SK-N-SH treated with all-trans-retinoic acid at 6 μM for 48 hours (cell line): ENCODE measurements at regions not wholly inside any gene's neighbourhood (a gene's known extent, or its start where the extent isn't known, plus 50 kb on each side); places are given as distances from the start of the nearest gene placed in this dataset.
"Not testable (repeated sequence)": the region's sequence is repeated elsewhere in the genome, so short reads cannot be mapped to it uniquely, and the experiment has no call there.

ENCODE experiments used
- ATAC-seq: fragments of 200-7000 bp; cut with Tn5 transposase; 3 replicates; pipeline ENCODE4 v1.9.1; 2020; ENCODE audit warnings: mild to moderate bottlenecking, moderate library complexity
- ARNTL ChIP-seq: fragments of 450-650 bp; formaldehyde crosslinking; IDR thresholded peaks from 2 replicates; pipeline ENCODE4 v1.5.0; 2020; ENCODE audit warnings: low read depth, mild to moderate bottlenecking, moderate library complexity, borderline replicate concordance
- BACH2 ChIP-seq: fragments of 250-450 bp; sonication (Bioruptor Pico); IDR thresholded peaks from 2 replicates; pipeline ENCODE4 v1.9.0; 2021; ENCODE audit warnings: mild to moderate bottlenecking, borderline replicate concordance
- CSDC2 ChIP-seq: fragments of 250-450 bp; sonication (Bioruptor Pico); IDR thresholded peaks from 2 replicates; pipeline ENCODE4 v1.5.0; 2020; ENCODE audit warnings: mild to moderate bottlenecking, moderate library complexity
- ESRRG ChIP-seq: fragments of 250-450 bp; sonication (Bioruptor Pico); IDR thresholded peaks from 2 replicates; pipeline ENCODE4 v1.6.1; 2021; ENCODE audit warnings: mild to moderate bottlenecking
- GLIS3 ChIP-seq: fragments of 250-450 bp; sonication (Bioruptor Pico); IDR thresholded peaks from 2 replicates; pipeline ENCODE4 v1.5.0; 2020; ENCODE audit warnings: mild to moderate bottlenecking, moderate library complexity
- ISL1 ChIP-seq: fragments of 250-450 bp; sonication (Bioruptor Pico); IDR thresholded peaks from 2 replicates; pipeline ENCODE4 v2.1.2; 2022; ENCODE audit warnings: mild to moderate bottlenecking, moderate library complexity
- OSR1 ChIP-seq: fragments of 250-450 bp; sonication (Bioruptor Pico); IDR thresholded peaks from 2 replicates; pipeline ENCODE4 v1.8.0; 2022; ENCODE audit warnings: moderate library complexity, mild to moderate bottlenecking, inconsistent platforms
- PATZ1 ChIP-seq: fragments of 250-450 bp; sonication (Bioruptor Pico); IDR thresholded peaks from 2 replicates; pipeline ENCODE4 v1.8.0; 2020; ENCODE audit warnings: mild to moderate bottlenecking, moderate library complexity, borderline replicate concordance
- RARB ChIP-seq: fragments of 250-450 bp; sonication (Bioruptor Pico); IDR thresholded peaks from 2 replicates; pipeline ENCODE4 v1.8.0; 2021; ENCODE audit warnings: mild to moderate bottlenecking, moderate library complexity
- SNAI2 ChIP-seq: fragments of 250-450 bp; sonication (Bioruptor Pico); IDR thresholded peaks from 2 replicates; pipeline ENCODE4 v1.5.0; 2020; ENCODE audit warnings: mild to moderate bottlenecking, moderate library complexity
- TCF4 ChIP-seq: fragments of 250-450 bp; sonication (Bioruptor Pico); IDR thresholded peaks from 2 replicates; pipeline ENCODE4 v1.8.0; 2021; ENCODE audit warnings: mild to moderate bottlenecking, moderate library complexity, borderline replicate concordance
- TOX ChIP-seq: fragments of 250-450 bp; sonication (Bioruptor Pico); IDR thresholded peaks from 2 replicates; pipeline ENCODE4 v1.8.0; 2021; ENCODE audit warnings: mild to moderate bottlenecking, moderate library complexity, borderline replicate concordance
- TSHZ2 ChIP-seq: fragments of 250-450 bp; sonication (Bioruptor Pico); IDR thresholded peaks from 2 replicates; pipeline ENCODE4 v1.5.0; 2020; ENCODE audit warnings: mild to moderate bottlenecking, moderate library complexity
- ZC3H10 ChIP-seq: fragments of 250-450 bp; sonication (Bioruptor Pico); IDR thresholded peaks from 2 replicates; pipeline ENCODE4 v1.5.1; 2021; ENCODE audit warnings: mild to moderate bottlenecking, moderate library complexity
- TF ChIP-seq, protein P1 (sequence below): fragments of 250-450 bp; sonication (Bioruptor Pico); IDR thresholded peaks from 2 replicates; pipeline ENCODE4 v1.5.1; 2021; ENCODE audit warnings: mild to moderate bottlenecking, moderate library complexity
- TF ChIP-seq, protein P2 (sequence below): fragments of 250-450 bp; sonication (Bioruptor Pico); IDR thresholded peaks from 2 replicates; pipeline ENCODE4 v1.5.1; 2020; ENCODE audit warnings: low read depth, mild to moderate bottlenecking, moderate library complexity

DNA sequence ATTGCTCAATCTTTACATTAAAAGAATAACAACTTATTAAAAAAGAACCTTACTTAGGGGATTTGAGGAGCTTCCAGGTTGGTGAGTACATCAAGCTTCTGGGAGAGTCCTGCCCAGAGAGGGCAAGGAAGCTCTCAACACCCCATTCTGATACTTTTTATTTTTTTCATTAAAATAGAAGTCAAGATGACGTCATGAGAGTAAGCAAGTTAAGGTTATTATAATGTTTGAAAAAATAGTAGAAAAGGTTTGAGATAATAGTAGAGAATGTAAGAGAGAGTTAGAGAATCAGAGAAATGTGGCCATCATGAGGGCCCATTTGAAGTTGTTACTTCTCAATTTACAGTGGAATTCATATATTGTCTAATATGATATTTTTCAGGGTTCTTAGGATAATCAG lies 221.0 kb upstream of the SLC16A7 start:
- ATAC-seq = no peak
- TF ChIP-seq, protein P1, sequence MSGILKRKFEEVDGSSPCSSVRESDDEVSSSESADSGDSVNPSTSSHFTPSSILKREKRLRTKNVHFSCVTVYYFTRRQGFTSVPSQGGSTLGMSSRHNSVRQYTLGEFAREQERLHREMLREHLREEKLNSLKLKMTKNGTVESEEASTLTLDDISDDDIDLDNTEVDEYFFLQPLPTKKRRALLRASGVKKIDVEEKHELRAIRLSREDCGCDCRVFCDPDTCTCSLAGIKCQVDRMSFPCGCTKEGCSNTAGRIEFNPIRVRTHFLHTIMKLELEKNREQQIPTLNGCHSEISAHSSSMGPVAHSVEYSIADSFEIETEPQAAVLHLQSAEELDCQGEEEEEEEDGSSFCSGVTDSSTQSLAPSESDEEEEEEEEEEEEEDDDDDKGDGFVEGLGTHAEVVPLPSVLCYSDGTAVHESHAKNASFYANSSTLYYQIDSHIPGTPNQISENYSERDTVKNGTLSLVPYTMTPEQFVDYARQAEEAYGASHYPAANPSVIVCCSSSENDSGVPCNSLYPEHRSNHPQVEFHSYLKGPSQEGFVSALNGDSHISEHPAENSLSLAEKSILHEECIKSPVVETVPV (CRISPR knock-in tag) = no peak
- TF ChIP-seq ARNTL (CRISPR knock-in tag) (no peak), OSR1 (CRISPR knock-in tag) (no peak), ZC3H10 (no peak)

- TF ChIP-seq CSDC2 = no peak
- ATAC-seq = peak; percentile 80
These were observed 222.9 kb upstream of the SLC16A7 start for GRCh38 chr12:59372956-59373355.

DNA sequence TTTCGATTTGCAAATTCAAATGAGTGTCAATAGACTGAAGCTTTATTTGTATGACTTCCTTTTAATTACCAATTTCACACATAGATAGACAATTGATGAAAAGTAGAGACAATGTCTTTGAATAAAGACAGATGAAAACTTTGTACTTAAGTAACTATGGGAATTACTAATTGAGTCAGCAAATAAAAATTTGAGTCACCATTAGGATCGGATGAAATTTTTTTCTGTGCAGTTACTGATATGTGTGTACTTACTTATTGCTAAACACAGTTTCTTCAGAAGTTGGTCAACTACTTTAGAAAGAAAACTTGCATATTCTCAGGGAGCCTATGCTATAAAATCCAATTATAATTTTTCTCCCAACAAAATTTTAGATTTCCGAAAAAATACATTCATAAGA lies 224.9 kb upstream of the SLC16A7 start:
- TF ChIP-seq ARNTL (CRISPR knock-in tag) (no peak), ISL1 (CRISPR knock-in tag) (no peak), TCF4 (CRISPR knock-in tag) (no peak), SNAI2 (no peak)
- TF ChIP-seq, protein P2, sequence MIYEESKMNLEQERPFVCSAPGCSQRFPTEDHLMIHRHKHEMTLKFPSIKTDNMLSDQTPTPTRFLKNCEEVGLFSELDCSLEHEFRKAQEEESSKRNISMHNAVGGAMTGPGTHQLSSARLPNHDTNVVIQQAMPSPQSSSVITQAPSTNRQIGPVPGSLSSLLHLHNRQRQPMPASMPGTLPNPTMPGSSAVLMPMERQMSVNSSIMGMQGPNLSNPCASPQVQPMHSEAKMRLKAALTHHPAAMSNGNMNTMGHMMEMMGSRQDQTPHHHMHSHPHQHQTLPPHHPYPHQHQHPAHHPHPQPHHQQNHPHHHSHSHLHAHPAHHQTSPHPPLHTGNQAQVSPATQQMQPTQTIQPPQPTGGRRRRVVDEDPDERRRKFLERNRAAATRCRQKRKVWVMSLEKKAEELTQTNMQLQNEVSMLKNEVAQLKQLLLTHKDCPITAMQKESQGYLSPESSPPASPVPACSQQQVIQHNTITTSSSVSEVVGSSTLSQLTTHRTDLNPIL (CRISPR knock-in tag) = no peak
- TF ChIP-seq, protein P1 (CRISPR knock-in tag) = no peak
- no peak for ATAC-seq

- no peak for TF ChIP-seq GLIS3
- ATAC-seq = no peak
These were observed 230.7 kb upstream of the SLC16A7 start for GRCh38 chr12:59365133-59365532.

DNA sequence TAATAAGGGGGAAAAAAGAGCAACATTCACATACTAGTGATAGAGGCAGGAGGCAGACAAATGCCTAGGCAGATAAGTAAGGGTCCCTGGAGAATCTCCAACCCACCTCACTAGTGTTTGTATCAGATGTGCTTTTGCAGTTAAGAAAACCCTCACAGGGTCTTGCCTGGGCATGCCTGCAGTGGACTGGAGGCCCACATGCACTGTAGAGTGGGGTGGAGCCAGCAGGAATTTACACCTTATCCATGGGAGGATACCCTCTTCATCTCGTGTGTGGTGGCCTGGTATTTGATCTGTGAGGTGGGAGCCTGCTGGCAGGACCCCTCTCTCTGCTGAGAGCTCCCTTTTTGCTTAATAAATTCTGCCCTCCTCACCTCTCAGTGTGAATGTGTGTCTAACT lies 238.0 kb upstream of the SLC16A7 start:
- TF ChIP-seq TCF4 (CRISPR knock-in tag) (no peak), PATZ1 (CRISPR knock-in tag) (no peak), TOX (CRISPR knock-in tag) (no peak), OSR1 (CRISPR knock-in tag) (no peak), CSDC2 (no peak), ISL1 (CRISPR knock-in tag) (no peak), TSHZ2 (CRISPR knock-in tag) (no peak), GLIS3 (no peak), ZC3H10 (no peak), BACH2 (CRISPR knock-in tag) (no peak), RARB (CRISPR knock-in tag) (no peak), ESRRG (CRISPR knock-in tag) (no peak)
- ATAC-seq = no peak

DNA sequence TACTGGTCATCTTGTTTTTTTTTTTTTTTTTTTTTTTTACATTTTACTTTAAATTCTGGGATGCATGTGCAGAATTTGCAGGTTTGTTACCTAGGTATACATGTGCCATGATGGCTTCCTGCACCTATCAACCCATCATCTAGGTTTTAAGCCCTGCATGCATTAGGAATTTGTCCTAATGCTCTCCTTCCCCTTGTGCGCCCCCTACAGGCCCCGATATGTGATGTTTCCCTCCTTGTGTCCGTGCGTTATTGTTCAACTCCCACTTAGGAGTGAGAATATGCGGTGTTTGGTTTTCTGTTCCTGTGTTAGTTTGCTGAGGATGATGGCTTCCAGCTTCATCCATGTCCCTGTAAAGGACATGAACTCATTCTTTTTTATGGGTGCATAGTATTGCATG lies 249.6 kb upstream of the SLC16A7 start:
- not testable (repeated sequence) for ATAC-seq
